MM.1S (cell line): ENCODE measurements at regions not wholly inside any gene's neighbourhood (a gene's known extent, or its start where the extent isn't known, plus 50 kb on each side); places are given as distances from the start of the nearest gene placed in this dataset.
"Not testable (repeated sequence)": the region's sequence is repeated elsewhere in the genome, so short reads cannot be mapped to it uniquely, and the experiment has no call there.

Source experiments
- CTCF ChIP-seq: fragments of 300-600 bp; sonication (generic); IDR thresholded peaks from 2 replicates; pipeline ENCODE4 v1.5.1; 2016; ENCODE audit warnings: antibody characterized with exemption, low read length, mixed read lengths
- EZH2phosphoT487 ChIP-seq: fragments of 300-600 bp; sonication (generic); IDR thresholded peaks from 2 replicates; pipeline ENCODE4 v1.6.1; 2018; ENCODE audit warnings: antibody characterized with exemption, low read length

GRCh38 chr21:13936033-13936937 lies 274.5 kb downstream of the LIPI start:
- TF ChIP-seq CTCF, EZH2phosphoT487: not testable (repeated sequence)
